ENCODE measurements at regions not wholly inside any gene's neighbourhood (a gene's known extent, or its start where the extent isn't known, plus 50 kb on each side); places are given as distances from the start of the nearest gene placed in this dataset.

DNA sequence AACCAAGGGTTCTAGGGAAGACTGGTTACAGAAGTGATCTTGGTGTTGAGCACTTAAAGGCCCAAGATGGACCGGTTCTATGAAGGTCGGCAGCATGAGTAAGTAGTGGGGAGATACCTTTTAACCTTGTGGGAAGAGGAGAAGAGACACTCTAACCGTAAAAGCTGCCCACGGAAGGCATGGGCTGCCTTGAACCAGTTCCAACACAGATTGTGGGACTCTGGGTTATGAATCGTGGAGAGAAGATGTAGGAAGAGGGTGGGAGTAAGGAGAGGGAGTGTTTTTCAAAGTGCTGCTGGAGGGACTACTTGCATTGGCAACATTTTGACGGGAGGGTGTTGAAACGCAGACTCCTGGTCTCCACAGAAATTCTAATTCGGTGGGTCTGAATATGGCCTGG lies 67.1 kb downstream of the CRYGS start:
- TF ChIP-seq POLR2A (IDR thresholded peaks at IDR 0.05): no peak
- TF ChIP-seq, protein P1, sequence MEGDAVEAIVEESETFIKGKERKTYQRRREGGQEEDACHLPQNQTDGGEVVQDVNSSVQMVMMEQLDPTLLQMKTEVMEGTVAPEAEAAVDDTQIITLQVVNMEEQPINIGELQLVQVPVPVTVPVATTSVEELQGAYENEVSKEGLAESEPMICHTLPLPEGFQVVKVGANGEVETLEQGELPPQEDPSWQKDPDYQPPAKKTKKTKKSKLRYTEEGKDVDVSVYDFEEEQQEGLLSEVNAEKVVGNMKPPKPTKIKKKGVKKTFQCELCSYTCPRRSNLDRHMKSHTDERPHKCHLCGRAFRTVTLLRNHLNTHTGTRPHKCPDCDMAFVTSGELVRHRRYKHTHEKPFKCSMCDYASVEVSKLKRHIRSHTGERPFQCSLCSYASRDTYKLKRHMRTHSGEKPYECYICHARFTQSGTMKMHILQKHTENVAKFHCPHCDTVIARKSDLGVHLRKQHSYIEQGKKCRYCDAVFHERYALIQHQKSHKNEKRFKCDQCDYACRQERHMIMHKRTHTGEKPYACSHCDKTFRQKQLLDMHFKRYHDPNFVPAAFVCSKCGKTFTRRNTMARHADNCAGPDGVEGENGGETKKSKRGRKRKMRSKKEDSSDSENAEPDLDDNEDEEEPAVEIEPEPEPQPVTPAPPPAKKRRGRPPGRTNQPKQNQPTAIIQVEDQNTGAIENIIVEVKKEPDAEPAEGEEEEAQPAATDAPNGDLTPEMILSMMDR (IDR thresholded peaks at IDR 0.05): no peak
